OCI-LY7 (cell line): ENCODE measurements at regions not wholly inside any gene's neighbourhood (a gene's known extent, or its start where the extent isn't known, plus 50 kb on each side); places are given as distances from the start of the nearest gene placed in this dataset.

Source experiments
- EZH2phosphoT487 ChIP-seq: fragments of 200-600 bp; sonication (generic); IDR thresholded peaks from 2 replicates; pipeline ENCODE4 v1.6.1; 2018; ENCODE audit warnings: low read depth, borderline replicate concordance, mild to moderate bottlenecking, mixed run types, antibody characterized with exemption, low read length, moderate library complexity, mixed read lengths
- TF ChIP-seq, protein P1 (sequence below): fragments of 200-600 bp; sonication (generic); conservative IDR thresholded peaks from 2 replicates; pipeline ENCODE4 v1.5.1; 2014; ENCODE audit warnings: mild to moderate bottlenecking, antibody characterized with exemption, low read length, moderate library complexity, mixed read lengths

DNA sequence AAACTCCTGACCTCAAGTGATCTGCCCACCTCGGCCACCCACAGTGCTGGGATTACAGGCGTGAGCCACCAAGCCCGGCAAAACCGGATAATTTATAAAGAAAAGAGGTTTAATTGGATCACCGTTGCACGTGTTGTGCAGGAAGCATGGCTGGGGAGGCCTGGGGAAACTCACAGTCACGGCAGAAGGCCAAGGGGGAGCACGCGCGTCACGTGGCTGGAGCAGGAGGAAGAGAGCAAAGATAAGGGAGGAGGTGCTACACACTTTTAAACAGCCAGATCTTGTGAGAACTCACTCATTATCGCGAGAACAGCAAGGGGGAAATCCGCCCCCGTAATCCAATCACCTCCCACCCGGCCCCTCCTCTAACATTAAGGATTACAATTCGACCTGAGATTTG is 177.9 kb upstream of the TENM3 start:
- TF ChIP-seq, protein P1, sequence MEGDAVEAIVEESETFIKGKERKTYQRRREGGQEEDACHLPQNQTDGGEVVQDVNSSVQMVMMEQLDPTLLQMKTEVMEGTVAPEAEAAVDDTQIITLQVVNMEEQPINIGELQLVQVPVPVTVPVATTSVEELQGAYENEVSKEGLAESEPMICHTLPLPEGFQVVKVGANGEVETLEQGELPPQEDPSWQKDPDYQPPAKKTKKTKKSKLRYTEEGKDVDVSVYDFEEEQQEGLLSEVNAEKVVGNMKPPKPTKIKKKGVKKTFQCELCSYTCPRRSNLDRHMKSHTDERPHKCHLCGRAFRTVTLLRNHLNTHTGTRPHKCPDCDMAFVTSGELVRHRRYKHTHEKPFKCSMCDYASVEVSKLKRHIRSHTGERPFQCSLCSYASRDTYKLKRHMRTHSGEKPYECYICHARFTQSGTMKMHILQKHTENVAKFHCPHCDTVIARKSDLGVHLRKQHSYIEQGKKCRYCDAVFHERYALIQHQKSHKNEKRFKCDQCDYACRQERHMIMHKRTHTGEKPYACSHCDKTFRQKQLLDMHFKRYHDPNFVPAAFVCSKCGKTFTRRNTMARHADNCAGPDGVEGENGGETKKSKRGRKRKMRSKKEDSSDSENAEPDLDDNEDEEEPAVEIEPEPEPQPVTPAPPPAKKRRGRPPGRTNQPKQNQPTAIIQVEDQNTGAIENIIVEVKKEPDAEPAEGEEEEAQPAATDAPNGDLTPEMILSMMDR: no peak
- TF ChIP-seq EZH2phosphoT487: no peak
